ENCODE measurements at regions not wholly inside any gene's neighbourhood (a gene's known extent, or its start where the extent isn't known, plus 50 kb on each side); places are given as distances from the start of the nearest gene placed in this dataset.
"Not testable (repeated sequence)": the region's sequence is repeated elsewhere in the genome, so short reads cannot be mapped to it uniquely, and the experiment has no call there.

- no peak overlapping the region for H3K27ac ChIP-seq
- TF ChIP-seq ZFX (IDR thresholded peaks at IDR 0.05) = no peak
- TF ChIP-seq CTCF (conservative IDR thresholded peaks at IDR 0.05) = no peak
These were observed 165.4 kb upstream of the NBPF11 start for GRCh38 chr1:148317288-148317985.

DNA sequence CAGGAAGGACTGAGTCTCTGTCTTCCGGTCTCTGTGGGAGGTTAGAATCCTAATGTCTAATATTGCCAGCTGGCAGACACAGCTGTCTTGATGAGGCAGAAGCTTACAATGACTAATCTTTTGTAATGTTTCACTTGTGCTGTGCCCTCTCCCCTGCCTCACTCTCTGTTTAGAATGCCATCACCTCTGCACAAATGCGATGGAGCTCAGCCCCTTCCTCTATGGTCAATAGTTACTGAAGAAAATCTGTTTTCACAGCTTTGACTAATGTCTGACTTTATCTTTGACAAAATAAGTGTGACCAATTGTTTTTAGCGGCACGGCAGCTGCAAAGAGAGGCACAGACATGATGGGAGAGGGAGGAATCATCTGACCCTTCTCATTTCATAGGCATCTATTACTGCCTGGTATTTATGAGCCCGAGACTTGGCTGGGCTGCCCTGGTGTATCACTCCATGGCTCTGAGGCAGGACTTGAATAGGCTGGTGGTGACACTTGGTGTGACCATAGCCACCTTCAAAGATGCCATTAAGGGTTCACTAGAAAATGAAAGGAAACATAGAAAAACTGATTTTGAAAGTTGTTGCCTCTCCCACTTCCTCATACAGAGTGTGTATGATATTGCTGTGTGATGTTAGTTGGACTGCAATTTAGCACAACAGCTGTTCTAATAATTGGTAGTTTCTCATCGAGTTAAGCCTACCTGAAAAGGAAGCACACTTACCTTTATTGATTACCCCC, 163.2 kb upstream of the NBPF11 start:
- no peak for TF ChIP-seq CTCF (conservative IDR thresholded peaks at IDR 0.05)
- TF ChIP-seq ZFX (IDR thresholded peaks at IDR 0.05) = no peak

GRCh38 chr1:148310807-148311206, 158.7 kb upstream of the NBPF11 start:
- no peak for TF ChIP-seq CTCF (conservative IDR thresholded peaks at IDR 0.05)
- H3K27ac ChIP-seq = no peak overlapping the region

More for the DNA sequence above, 163.2 kb upstream of the NBPF11 start:
- H3K27ac ChIP-seq = no peak overlapping the region

DNA sequence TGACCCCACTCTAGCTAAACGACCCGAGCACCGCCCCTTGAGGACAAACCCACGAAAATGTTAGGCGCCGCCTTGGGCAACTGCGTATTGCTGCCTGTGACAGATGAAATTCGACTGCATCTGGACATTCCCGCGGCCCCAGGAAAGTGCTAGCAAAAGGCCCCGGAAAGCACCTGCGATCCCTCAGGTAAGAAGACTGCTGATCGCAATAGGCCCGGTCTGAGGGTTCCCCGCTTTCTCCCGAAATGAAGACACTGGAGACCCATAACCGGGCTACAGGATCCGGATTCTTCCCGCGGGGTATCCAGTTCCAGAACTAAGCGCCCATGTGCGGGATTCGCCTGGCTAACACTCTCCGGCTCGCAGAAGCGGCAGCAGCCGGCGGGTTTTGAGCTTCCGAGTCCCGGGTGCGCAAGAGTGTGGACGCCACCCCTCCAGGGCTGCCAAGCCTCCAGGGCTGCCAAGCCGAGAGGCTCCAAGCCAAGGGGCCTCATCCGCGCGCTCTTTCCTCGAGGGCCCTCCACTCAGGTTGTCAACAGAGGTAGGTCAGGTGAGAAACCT, 157.9 kb upstream of the NBPF11 start:
- no peak overlapping the region for H3K27ac ChIP-seq
- TF ChIP-seq ZFX (IDR thresholded peaks at IDR 0.05) = no peak
- TF ChIP-seq CTCF (conservative IDR thresholded peaks at IDR 0.05) = no peak

DNA sequence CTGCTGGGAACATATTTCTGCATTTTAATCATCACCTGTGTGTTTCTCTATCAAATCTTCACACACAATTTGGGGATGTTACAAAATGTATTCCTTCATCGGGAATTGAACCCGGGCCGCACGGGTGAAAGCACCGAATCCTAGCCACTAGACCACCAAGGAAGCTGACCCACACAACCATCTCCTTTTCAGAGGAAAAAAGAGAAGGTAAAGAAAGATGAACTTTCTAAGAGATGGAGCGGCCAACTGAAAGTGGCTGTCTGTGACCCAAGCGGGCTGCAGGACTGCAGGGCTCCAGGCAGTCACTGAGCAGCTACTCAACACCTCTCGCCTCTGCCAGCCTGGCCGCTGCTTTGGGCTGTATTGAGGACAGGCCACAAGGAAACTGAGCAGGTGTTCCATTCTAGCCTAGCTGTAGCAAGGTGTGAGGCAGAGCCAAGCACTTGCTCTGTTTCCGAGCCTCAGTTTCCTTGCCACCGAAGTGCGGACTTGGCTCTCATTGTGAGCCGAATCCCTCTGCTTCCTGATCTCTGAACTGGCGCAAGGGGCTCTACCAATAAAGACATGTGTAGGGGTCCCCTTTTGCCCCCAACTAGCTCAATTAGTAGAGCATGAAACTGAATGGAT, 156.9 kb upstream of the NBPF11 start:
- H3K27ac ChIP-seq = no peak overlapping the region
- no peak for TF ChIP-seq ZFX (IDR thresholded peaks at IDR 0.05)
- no peak for TF ChIP-seq CTCF (conservative IDR thresholded peaks at IDR 0.05)

GRCh38 chr1:148307583-148308185, 155.6 kb upstream of the NBPF11 start:
- H3K27ac ChIP-seq = no peak overlapping the region
- no peak for TF ChIP-seq ZFX (IDR thresholded peaks at IDR 0.05)
- no peak for TF ChIP-seq CTCF (conservative IDR thresholded peaks at IDR 0.05)

DNA sequence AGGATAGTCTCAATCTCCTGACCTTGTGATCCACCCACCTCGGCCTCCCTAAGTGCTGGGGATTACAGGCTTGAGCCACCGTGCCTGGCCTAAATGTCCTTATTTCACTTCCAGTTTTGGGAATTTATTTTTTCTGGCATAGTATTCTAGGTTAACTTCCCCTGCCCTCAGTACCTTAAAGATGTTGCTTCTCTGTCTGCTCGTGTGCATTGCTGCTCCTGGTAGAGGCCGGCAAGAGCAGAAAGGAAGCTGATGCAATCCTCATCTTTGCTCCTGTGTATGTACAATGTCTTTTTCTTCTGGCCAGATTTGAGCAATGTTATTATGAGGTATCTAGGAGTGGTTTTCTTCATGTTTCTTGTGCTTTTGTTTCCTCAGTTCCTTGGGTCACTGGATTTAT, 152.9 kb upstream of the NBPF11 start:
- H3K27ac ChIP-seq = not testable (repeated sequence)

DNA sequence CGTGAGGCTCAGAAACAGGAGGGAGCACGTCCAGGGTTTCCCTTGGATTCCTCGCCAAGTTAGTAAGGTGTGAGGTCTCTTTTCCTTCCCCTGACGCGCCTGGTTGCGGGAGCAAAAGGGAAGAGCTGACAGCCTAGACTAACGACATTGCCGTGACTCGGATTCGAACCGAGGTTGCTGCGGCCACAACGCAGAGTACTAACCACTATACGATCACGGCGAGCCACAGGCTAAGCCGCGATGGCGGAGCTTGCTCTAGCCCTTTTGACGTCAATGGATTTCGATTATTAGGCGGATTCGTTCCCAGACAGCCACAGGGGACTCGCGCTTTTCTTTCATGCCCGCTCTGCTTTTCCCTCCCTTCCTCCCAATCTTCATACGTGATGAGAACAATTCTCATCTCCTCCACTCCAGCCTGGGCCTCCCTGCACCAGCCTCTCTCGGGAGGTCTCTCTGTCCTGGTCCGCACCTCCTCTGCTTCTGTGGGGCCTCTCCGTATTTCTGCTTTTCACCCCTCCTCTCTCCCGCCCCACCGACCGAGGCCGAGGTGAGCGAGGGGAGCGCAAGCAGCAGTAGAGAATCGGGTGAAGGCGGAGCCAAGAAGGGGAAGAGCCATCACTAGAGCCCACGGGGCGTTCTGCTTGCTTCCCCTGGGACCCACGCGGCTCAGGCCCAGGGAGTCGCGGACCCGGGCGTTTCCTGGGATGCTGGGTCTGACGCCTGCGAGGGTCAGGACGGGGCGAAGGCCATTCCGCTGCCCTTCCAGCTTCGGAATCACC, 150.7 kb upstream of the NBPF11 start:
- H3K27ac ChIP-seq = not testable (repeated sequence)

DNA sequence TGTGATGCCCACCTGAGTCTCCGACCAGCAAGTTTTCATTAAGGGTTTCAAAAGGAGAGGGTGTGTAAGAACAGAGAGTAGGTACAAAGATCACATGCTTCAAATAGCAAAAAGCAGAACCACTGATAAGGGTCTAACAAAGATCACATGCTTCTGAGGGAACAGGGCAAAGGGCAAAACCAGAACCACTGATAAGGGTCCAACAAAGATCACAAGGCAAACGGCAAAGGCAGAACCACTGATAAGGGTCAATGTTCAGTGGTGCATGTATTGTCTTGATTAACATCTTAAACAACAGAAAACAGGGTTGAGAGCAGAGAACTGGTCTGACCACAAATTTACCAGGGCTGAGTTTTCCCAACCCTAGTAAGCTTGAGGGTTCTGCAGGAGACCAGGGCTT, 145.8 kb upstream of the NBPF11 start:
- H3K27ac ChIP-seq = not testable (repeated sequence)

Measured in C4-2B (cell line).